Prostate gland (tissue), 2 donors: ENCODE measurements at regions not wholly inside any gene's neighbourhood (a gene's known extent, or its start where the extent isn't known, plus 50 kb on each side); places are given as distances from the start of the nearest gene placed in this dataset.

ENCODE experiments used
- CTCF ChIP-seq, 4 experiments: fragments of 200-600 bp in 2 of 4; fragments of 450-650 bp in 2 of 4; sonication (generic) in 2 of 4; IDR thresholded peaks; 1 replicate in 3 of 4; 2 replicates in 1 of 4; pipeline ENCODE4 v1.5.1; 2016 to 2019; ENCODE audit warnings: antibody characterized with exemption in 4 of 4, mild to moderate bottlenecking in 2 of 4, moderate library complexity in 2 of 4
- POLR2A ChIP-seq: fragments of 450-650 bp; IDR thresholded peaks from one replicate; pipeline ENCODE4 v1.6.1; 2016; ENCODE audit warnings: antibody characterized with exemption, mild to moderate bottlenecking
- POLR2AphosphoS5 ChIP-seq: sonication (generic); formaldehyde crosslinking; IDR thresholded peaks from one replicate; pipeline ENCODE4 v1.6.1; 2017; ENCODE audit warnings: antibody characterized with exemption

DNA sequence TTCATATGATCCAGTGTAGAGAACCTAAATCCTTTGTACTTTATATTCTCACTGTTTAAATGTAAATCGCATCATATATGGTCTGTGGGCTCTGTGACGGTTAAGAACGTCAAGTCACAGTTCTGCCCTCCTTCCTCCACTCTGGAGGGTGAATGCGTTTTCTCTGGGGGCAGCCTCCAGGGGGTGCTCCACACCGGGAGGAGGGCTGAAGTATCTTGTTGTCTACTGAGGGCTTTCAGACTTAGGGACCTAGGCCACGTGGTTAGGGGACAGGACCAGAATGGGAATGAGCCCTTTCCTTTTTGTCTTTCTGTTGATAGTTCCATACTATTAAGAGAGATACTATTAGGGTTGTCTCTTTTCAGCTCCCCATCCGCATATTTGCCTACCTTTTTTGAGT lies 504.9 kb downstream of the FGF9 start:
- no peak for TF ChIP-seq CTCF (IDR thresholded peaks at IDR 0.05)
- no peak for TF ChIP-seq POLR2AphosphoS5
- TF ChIP-seq POLR2A = no peak
